Transverse colon (tissue), 4 donors: ENCODE measurements at regions not wholly inside any gene's neighbourhood (a gene's known extent, or its start where the extent isn't known, plus 50 kb on each side); places are given as distances from the start of the nearest gene placed in this dataset.
"Not testable (repeated sequence)": the region's sequence is repeated elsewhere in the genome, so short reads cannot be mapped to it uniquely, and the experiment has no call there.

ENCODE experiments used
- DNase-seq: peaks from one replicate; pipeline ENCODE4 v3.0.0-alpha.2; 2019
- H3K27ac ChIP-seq, 4 donors: fragments of 200-600 bp; sonication (generic); 2 replicates each; pipeline ENCODE4 v1.5.1; 2016 to 2018; ENCODE audit warnings: inconsistent platforms in 4 of 4
- H3K27me3 ChIP-seq: fragments of 200-600 bp; sonication (generic); 2 replicates; pipeline ENCODE4 v1.5.1; 2017; ENCODE audit warnings: inconsistent platforms
- H3K36me3 ChIP-seq, 4 donors: fragments of 200-600 bp; sonication (generic); 2 replicates each; pipeline ENCODE4 v1.5.1; 2017 to 2019; ENCODE audit warnings: inconsistent platforms in 4 of 4
- H3K4me1 ChIP-seq, 4 donors: fragments of 200-600 bp; sonication (generic); 2 replicates each; pipeline ENCODE4 v1.5.1; 2017 to 2020; ENCODE audit warnings: inconsistent platforms in 4 of 4
- H3K4me3 ChIP-seq, 4 donors: fragments of 200-600 bp; sonication (generic); 1 replicate in 1 of 4; 2 replicates in 3 of 4; pipeline versions ENCODE4 v1.5.1 to v1.6.1; 2017 to 2019; ENCODE audit warnings: inconsistent platforms in 4 of 4
- H3K9me3 ChIP-seq, 2 donors: fragments of 200-600 bp; sonication (generic); 2 replicates each; pipeline ENCODE4 v1.5.1; 2017 to 2019; ENCODE audit warnings: inconsistent platforms in 2 of 2
- CTCF ChIP-seq, 5 experiments: fragments of 200-600 bp in 3 of 5; fragments of 450-650 bp in 2 of 5; sonication (generic) in 3 of 5; IDR thresholded peaks; 1 replicate in 2 of 5; 2 replicates in 3 of 5; pipeline ENCODE4 v1.5.1; 2016 to 2017; ENCODE audit warnings: antibody characterized with exemption in 5 of 5, inconsistent platforms in 3 of 5, mild to moderate bottlenecking in 2 of 5, moderate library complexity in 1 of 5
- EP300 ChIP-seq: sonication (generic); formaldehyde crosslinking; IDR thresholded peaks from one replicate; pipeline ENCODE4 v1.6.1; 2017; ENCODE audit warnings: antibody characterized with exemption, low read depth
- POLR2A ChIP-seq: fragments of 450-650 bp; IDR thresholded peaks from one replicate; pipeline ENCODE4 v1.6.1; 2016; ENCODE audit warnings: antibody characterized with exemption, mild to moderate bottlenecking, moderate library complexity
- POLR2AphosphoS5 ChIP-seq, 3 donors: sonication (generic); formaldehyde crosslinking; IDR thresholded peaks; one replicate each; pipeline ENCODE4 v1.6.1; 2016; ENCODE audit warnings: antibody characterized with exemption in 3 of 3
- WGBS, 2 donors: methylation state at CpG; one replicate each; pipeline ENCODE4 v1.1.5; 2018; ENCODE audit warnings: low coverage in 1 of 2; 5-methylcytosine and 5-hydroxymethylcytosine counted together
- in situ Hi-C, 4 donors: fragments of 200-750 bp; cut with MboI; loops; one replicate each; pipeline versions ENCODE4 v1.15.0 to v1.15.1; 2017; ENCODE audit warnings: low sequenced_read_pairs in 3 of 4, low pct_ligation_motif_present in 1 of 4, low pct_unique_long_range_greater_than_20kb in 1 of 4
- intact Hi-C: fragments of 100-400 bp; cut with DNase I; formaldehyde crosslinking; loops from one replicate; pipeline ENCODE4 v1.15.1; 2023; ENCODE audit warnings: low total_unique reads

- no peak overlapping the region for H3K4me3 ChIP-seq
- TF ChIP-seq EP300, result no peak
- no peak for TF ChIP-seq POLR2A
- TF ChIP-seq POLR2AphosphoS5 (IDR thresholded peaks at IDR 0.05), result no peak
- TF ChIP-seq CTCF (IDR thresholded peaks at IDR 0.05), result no peak
- 82 to 100% methylated on average over 1 to 6 of the region's 6 CpGs for WGBS, 2 donors
- no peak for DNase-seq
- in situ Hi-C loops, result no loop called here
- no peaks in the 10 kb centered on the region for H3K27me3 ChIP-seq
- intact Hi-C loops, result no loop called here
- H3K36me3 ChIP-seq, result no peaks in the 10 kb centered on the region
- H3K27ac ChIP-seq, result no peak overlapping the region
- no peaks in the 10 kb centered on the region for H3K4me1 ChIP-seq
- no peaks in the 10 kb centered on the region for H3K9me3 ChIP-seq
Measured at GRCh38 chr4:169900241-169900845, 125.9 kb downstream of the MFAP3L start.

GRCh38 chr4:169899295-169899694 is 126.9 kb downstream of the MFAP3L start:
- 98 to 100% methylated on average over 1 to 2 of the region's 2 CpGs for WGBS, 2 donors
- no peaks in the 10 kb centered on the region for H3K36me3 ChIP-seq
- H3K9me3 ChIP-seq, result no peaks in the 10 kb centered on the region
- no peak for DNase-seq
- in situ Hi-C loops (no loop called here), intact Hi-C loops (no loop called here)
- no peak for TF ChIP-seq EP300
- TF ChIP-seq CTCF (IDR thresholded peaks at IDR 0.05), result no peak
- no peak for TF ChIP-seq POLR2A
- no peak overlapping the region for H3K27ac ChIP-seq
- H3K4me1 ChIP-seq, result no peaks in the 10 kb centered on the region
- no peak overlapping the region for H3K4me3 ChIP-seq
- no peaks in the 10 kb centered on the region for H3K27me3 ChIP-seq

DNA sequence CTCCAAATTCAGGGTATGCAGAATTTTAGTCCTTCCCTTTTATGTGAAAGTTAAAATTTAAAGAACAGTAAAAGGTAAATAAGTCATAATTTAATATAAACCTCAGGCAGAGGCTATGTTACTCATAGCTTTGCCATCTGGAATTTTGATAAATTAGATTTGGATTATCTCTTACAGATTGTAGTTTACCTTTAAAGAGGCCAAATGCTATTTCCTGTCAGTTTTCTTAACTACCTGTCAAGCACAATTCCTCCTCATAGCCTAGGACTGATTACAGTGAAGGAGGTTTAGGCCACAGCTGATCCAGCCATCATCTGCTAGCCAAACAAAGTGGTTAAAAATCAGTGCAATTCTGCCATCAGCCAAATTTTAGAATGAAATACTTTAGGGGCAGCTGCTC is 128.1 kb downstream of the MFAP3L start:
- intact Hi-C loops, result no loop called here
- Histone ChIP-seq H3K27ac (no peak overlapping the region), H3K27me3 (no peaks in the 10 kb centered on the region), H3K4me1 (no peaks in the 10 kb centered on the region), H3K4me3 (no peak overlapping the region), H3K9me3 (no peaks in the 10 kb centered on the region), H3K36me3 (no peaks in the 10 kb centered on the region)
- in situ Hi-C loops, result no loop called here
- TF ChIP-seq POLR2A (no peak), EP300 (no peak), CTCF (IDR thresholded peaks at IDR 0.05) (no peak), POLR2AphosphoS5 (IDR thresholded peaks at IDR 0.05) (no peak)
- no peak for DNase-seq

- H3K27me3 ChIP-seq, intact Hi-C loops, H3K9me3 ChIP-seq, H3K4me1 ChIP-seq, H3K36me3 ChIP-seq, in situ Hi-C loops, H3K27ac ChIP-seq, DNase-seq, H3K4me3 ChIP-seq: not testable (repeated sequence)
- 89% methylated on average over 4 of the region's 4 CpGs for whole genome bisulfite sequencing, 2 donors
Measured at GRCh38 chr4:169894767-169895166, 131.4 kb downstream of the MFAP3L start.

- no peaks in the 10 kb centered on the region for H3K27me3 ChIP-seq
- in situ Hi-C loops, result no loop called here
- no peak for DNase-seq
- 45% methylated on average over 2 of the region's 2 CpGs; no CpG with 5 or more reads in 1 of the 2 donors for WGBS, 2 donors
- no peak overlapping the region for H3K4me3 ChIP-seq
- TF ChIP-seq EP300, result no peak
- no peak for TF ChIP-seq POLR2AphosphoS5 (IDR thresholded peaks at IDR 0.05)
- no peak for TF ChIP-seq POLR2A
- TF ChIP-seq CTCF (IDR thresholded peaks at IDR 0.05), result no peak
- no peaks in the 10 kb centered on the region for H3K9me3 ChIP-seq
- peaks cover 0 to 5% (median 0%) of the 10 kb centered on the region in 4 donors for H3K4me1 ChIP-seq
- no peak overlapping the region for H3K27ac ChIP-seq
- H3K36me3 ChIP-seq, result no peaks in the 10 kb centered on the region
- intact Hi-C loops, result no loop called here
Measured at GRCh38 chr4:169885893-169886292, 128.1 kb upstream of the HPF1 start.
